ENCODE measurements at regions not wholly inside any gene's neighbourhood (a gene's known extent, or its start where the extent isn't known, plus 50 kb on each side); places are given as distances from the start of the nearest gene placed in this dataset.

GRCh38 chr6:147117580-147117979 lies 86.6 kb upstream of the STXBP5 start:
- POLR2A ChIA-PET = no interaction called here
- H3K27ac Mint-ChIP-seq = no peak overlapping the region
- no peak overlapping the region for H3K4me3 Mint-ChIP-seq
- no peak for DNase-seq
- H3K4me1 Mint-ChIP-seq = no peaks in the 10 kb centered on the region
- no peaks in the 10 kb centered on the region for H3K36me3 Mint-ChIP-seq (ENCODE audit: low read depth)
- H3K27me3 Mint-ChIP-seq = no peaks in the 10 kb centered on the region
- peaks cover 4% of the 10 kb centered on the region for H3K9me3 Mint-ChIP-seq
- CTCF ChIA-PET = no interaction called here

GRCh38 chr6:147119310-147119709 lies 84.9 kb upstream of the STXBP5 start:
- DNase-seq = no peak
- Mint-ChIP-seq H3K4me3 (no peak overlapping the region), H3K27ac (no peak overlapping the region), H3K9me3 (peaks cover 4% of the 10 kb centered on the region), H3K4me1 (no peaks in the 10 kb centered on the region), H3K27me3 (peaks cover 3% of the 10 kb centered on the region), H3K36me3 (ENCODE audit: low read depth) (no peaks in the 10 kb centered on the region)
- CTCF ChIA-PET = no interaction called here
- POLR2A ChIA-PET = no interaction called here

DNA sequence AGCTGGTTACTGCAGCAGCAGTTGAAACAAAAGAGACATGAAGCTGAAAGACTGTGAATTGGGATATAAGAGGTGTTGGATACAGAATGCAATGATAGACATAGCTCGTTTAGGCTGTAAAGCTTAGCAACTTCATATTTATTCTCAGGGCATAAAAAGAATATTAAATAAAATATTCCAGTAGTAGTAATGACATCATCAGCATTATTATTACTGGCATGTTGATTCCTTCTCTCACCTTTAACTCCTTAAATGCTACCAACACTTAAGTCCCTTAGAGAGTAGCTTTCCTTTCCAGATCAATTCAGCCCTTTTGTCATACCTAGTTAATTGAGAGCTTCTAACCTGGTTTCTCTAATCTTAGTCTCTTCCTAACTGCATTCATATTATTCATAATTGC lies 81.4 kb upstream of the STXBP5 start:
- CTCF ChIA-PET = interaction anchor here (2.0 kb wide), 1 partner anchor 14 kb away, joined by 5 read pairs; no protein-coding TSS in a partner anchor
- no peaks in the 10 kb centered on the region for H3K4me1 Mint-ChIP-seq

GRCh38 chr6:147126618-147127022 lies 77.6 kb upstream of the STXBP5 start:
- Mint-ChIP-seq H3K27ac (no peak overlapping the region), H3K4me3 (no peak overlapping the region), H3K4me1 (no peaks in the 10 kb centered on the region), H3K27me3 (peaks cover 3% of the 10 kb centered on the region), H3K36me3 (ENCODE audit: low read depth) (no peaks in the 10 kb centered on the region), H3K9me3 (no peaks in the 10 kb centered on the region)
- no peak for DNase-seq
- CTCF ChIA-PET = no interaction called here
- POLR2A ChIA-PET = no interaction called here

More for the DNA sequence above, 81.4 kb upstream of the STXBP5 start:
- no peak overlapping the region for H3K27ac Mint-ChIP-seq
- POLR2A ChIA-PET = no interaction called here
- H3K27me3 Mint-ChIP-seq = peaks cover 3% of the 10 kb centered on the region
- peaks cover 4% of the 10 kb centered on the region for H3K9me3 Mint-ChIP-seq
- no peak for DNase-seq
- H3K4me3 Mint-ChIP-seq = no peak overlapping the region
- no peaks in the 10 kb centered on the region for H3K36me3 Mint-ChIP-seq (ENCODE audit: low read depth)

GRCh38 chr6:147127587-147127986 lies 76.6 kb upstream of the STXBP5 start:
- H3K4me1 Mint-ChIP-seq = no peaks in the 10 kb centered on the region
- H3K9me3 Mint-ChIP-seq = no peaks in the 10 kb centered on the region
- no peak overlapping the region for H3K27ac Mint-ChIP-seq
- no peaks in the 10 kb centered on the region for H3K36me3 Mint-ChIP-seq (ENCODE audit: low read depth)
- POLR2A ChIA-PET = no interaction called here
- no peak for DNase-seq
- H3K27me3 Mint-ChIP-seq = peaks cover 3% of the 10 kb centered on the region
- no peak overlapping the region for H3K4me3 Mint-ChIP-seq
- CTCF ChIA-PET = no interaction called here

DNA sequence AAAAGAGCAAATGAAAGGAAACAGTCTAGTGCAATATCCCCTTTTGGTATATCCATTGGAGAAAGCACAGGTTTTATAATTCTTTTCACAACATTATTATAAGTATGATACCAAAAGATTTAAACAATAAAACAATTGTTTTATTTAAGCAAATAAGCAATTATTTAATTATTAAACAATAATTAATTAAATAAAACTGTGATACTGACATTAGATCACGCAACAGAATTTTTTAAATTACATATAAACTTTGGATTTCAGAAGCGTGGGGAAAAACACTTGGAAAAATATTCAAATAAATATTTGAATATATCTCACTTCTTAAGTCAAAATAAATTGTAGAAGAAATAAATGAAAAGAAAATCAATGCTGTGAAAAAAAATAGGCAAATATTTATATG lies 76.2 kb upstream of the STXBP5 start:
- Mint-ChIP-seq H3K4me3 (no peak overlapping the region), H3K36me3 (ENCODE audit: low read depth) (no peaks in the 10 kb centered on the region), H3K27ac (no peak overlapping the region), H3K27me3 (peaks cover 3% of the 10 kb centered on the region), H3K4me1 (no peaks in the 10 kb centered on the region), H3K9me3 (no peaks in the 10 kb centered on the region)
- CTCF ChIA-PET = no interaction called here
- no peak for DNase-seq
- POLR2A ChIA-PET = no interaction called here

- H3K4me3 Mint-ChIP-seq = no peak overlapping the region
- no peak overlapping the region for H3K27ac Mint-ChIP-seq
- no peaks in the 10 kb centered on the region for H3K36me3 Mint-ChIP-seq (ENCODE audit: low read depth)
- ChIA-PET CTCF (no interaction called here), POLR2A (no interaction called here)
- H3K9me3 Mint-ChIP-seq = peaks cover 3% of the 10 kb centered on the region
- H3K27me3 Mint-ChIP-seq = no peaks in the 10 kb centered on the region
- DNase-seq = no peak
- H3K4me1 Mint-ChIP-seq = no peaks in the 10 kb centered on the region
These were observed 72.6 kb upstream of the STXBP5 start for GRCh38 chr6:147131532-147132128.

DNA sequence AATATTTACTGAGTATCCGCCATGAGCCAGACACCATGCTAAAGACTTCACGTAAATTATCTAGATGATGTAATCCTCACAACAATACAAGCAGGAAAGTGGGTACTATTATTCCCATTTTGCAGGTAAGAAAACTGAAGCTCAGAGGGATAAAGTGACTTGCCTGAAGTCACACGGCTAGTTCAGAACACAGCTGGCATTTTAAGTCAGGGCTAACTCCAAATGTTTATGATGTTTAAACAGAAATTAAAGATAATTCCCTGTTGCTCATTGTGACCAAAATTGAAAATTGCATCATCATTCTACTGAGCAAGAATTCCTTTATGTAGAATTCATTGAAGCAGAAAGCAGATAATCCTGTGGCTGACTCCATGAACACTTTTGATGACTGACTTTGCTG lies 71.3 kb upstream of the STXBP5 start:
- no peak overlapping the region for H3K4me3 Mint-ChIP-seq
- H3K9me3 Mint-ChIP-seq = peaks cover 3% of the 10 kb centered on the region
- H3K27me3 Mint-ChIP-seq = no peaks in the 10 kb centered on the region
- no peaks in the 10 kb centered on the region for H3K4me1 Mint-ChIP-seq
- no peak overlapping the region for H3K27ac Mint-ChIP-seq
- CTCF ChIA-PET = no interaction called here
- DNase-seq = no peak
- H3K36me3 Mint-ChIP-seq (ENCODE audit: low read depth) = no peaks in the 10 kb centered on the region
- POLR2A ChIA-PET = no interaction called here

- Mint-ChIP-seq H3K4me3 (no peak overlapping the region), H3K27ac (no peak overlapping the region), H3K4me1 (no peaks in the 10 kb centered on the region), H3K9me3 (peaks cover 3% of the 10 kb centered on the region), H3K27me3 (no peaks in the 10 kb centered on the region), H3K36me3 (ENCODE audit: low read depth) (no peaks in the 10 kb centered on the region)
- no peak for DNase-seq
- ChIA-PET CTCF (no interaction called here), POLR2A (no interaction called here)
These were observed 70.5 kb upstream of the STXBP5 start for GRCh38 chr6:147133669-147134068.

DNA sequence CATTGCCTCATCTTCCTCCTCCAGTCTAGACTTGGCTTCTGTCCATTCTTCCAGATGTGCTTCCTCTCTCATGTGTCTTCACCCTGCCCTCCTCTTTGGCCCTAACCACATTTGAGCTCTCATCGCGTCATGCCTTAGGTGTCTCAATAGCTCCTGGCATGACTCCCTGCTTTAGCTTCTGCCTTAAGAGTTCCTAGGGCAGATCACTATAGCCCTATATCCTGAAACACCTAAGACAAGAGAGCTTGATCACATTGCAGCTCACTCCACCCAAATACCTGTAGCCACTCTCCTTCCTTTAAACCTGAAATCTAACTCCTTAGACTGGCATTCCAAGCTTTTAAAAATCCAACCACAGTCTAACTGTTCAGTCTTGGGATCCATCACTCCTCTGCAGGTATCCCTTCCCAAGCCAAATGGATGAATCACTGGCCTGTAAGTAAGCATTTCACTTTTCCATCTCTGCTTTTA lies 69.0 kb upstream of the STXBP5 start:
- no peaks in the 10 kb centered on the region for H3K36me3 Mint-ChIP-seq (ENCODE audit: low read depth)
- H3K27me3 Mint-ChIP-seq = no peaks in the 10 kb centered on the region
- H3K9me3 Mint-ChIP-seq = peaks cover 3% of the 10 kb centered on the region
- no peak overlapping the region for H3K4me3 Mint-ChIP-seq
- DNase-seq = no peak
- no peak overlapping the region for H3K27ac Mint-ChIP-seq
- no peaks in the 10 kb centered on the region for H3K4me1 Mint-ChIP-seq
- ChIA-PET CTCF (no interaction called here), POLR2A (interaction anchor here (0.6 kb wide), 1 partner anchor 997 kb away, joined by 6 read pairs; no protein-coding TSS in a partner anchor)

DNA sequence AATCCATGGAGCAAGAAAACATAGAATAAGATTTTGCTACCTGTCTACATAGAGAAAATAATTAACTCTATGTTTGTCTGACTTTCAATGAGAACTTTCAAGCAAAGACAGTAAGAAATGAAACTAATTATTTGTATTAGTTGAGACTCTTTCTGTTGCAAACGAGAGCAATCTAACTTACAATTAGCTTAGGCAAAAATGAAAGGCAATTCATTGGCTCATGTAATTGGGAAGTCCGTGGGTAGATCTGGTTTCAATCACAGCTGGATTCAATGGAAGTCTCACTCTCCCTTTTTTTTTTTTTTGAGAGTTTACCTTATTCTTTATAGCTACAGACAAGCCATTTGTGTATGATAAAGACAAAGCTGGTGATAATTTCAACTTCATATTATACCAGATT lies 68.2 kb upstream of the STXBP5 start:
- CTCF ChIA-PET = no interaction called here
- H3K9me3 Mint-ChIP-seq = peaks cover 3% of the 10 kb centered on the region
- no peaks in the 10 kb centered on the region for H3K27me3 Mint-ChIP-seq
- H3K36me3 Mint-ChIP-seq (ENCODE audit: low read depth) = no peaks in the 10 kb centered on the region
- DNase-seq = no peak
- H3K4me1 Mint-ChIP-seq = no peaks in the 10 kb centered on the region
- no peak overlapping the region for H3K4me3 Mint-ChIP-seq
- H3K27ac Mint-ChIP-seq = no peak overlapping the region
- POLR2A ChIA-PET = no interaction called here

DNA sequence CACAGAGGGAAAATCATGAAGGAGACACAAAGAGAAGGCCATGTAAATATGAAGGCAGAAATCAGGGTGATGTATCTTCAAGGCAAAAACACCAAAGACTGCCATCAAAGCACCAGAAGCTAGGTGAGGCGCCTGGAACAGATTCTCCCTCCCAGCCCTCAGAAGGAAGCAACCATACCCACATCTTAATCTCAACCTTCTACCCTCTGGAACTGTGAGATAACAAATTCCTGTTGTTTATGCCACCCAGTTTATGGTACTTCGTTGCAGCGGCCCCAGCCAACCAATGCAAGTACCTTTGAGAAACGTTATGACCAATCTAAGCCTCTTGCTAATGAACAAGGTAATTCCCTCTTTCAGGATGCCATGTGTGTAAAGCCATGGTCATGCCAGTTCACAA lies 66.2 kb upstream of the STXBP5 start:
- Mint-ChIP-seq H3K4me1 (no peaks in the 10 kb centered on the region), H3K36me3 (ENCODE audit: low read depth) (no peaks in the 10 kb centered on the region), H3K4me3 (no peak overlapping the region), H3K27ac (no peak overlapping the region), H3K9me3 (peaks cover 3% of the 10 kb centered on the region), H3K27me3 (no peaks in the 10 kb centered on the region)
- POLR2A ChIA-PET = no interaction called here
- no peak for DNase-seq
- CTCF ChIA-PET = no interaction called here

DNA sequence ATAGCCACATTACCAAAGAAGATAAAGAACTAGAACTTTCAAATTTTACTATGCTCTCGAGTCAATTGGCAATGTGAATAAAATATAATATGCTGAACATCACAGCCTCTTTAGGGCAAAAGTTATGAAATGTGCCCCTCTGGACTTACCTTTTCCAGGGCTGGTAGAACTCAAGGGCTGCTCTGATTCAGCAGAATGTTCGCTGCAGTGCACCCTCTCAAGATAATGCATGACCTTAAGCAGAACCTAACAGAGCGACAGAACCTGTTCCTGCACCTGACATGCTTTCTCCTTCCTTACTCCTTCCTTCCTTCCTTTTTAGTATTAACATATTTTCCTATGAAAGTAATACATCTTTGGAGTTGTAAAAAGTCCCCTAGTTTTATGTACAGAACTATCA lies 65.4 kb upstream of the STXBP5 start:
- H3K27me3 Mint-ChIP-seq = no peaks in the 10 kb centered on the region
- no peak overlapping the region for H3K27ac Mint-ChIP-seq
- H3K4me3 Mint-ChIP-seq = no peak overlapping the region
- ChIA-PET POLR2A (no interaction called here), CTCF (no interaction called here)
- H3K9me3 Mint-ChIP-seq = peaks cover 3% of the 10 kb centered on the region
- DNase-seq = no peak
- H3K36me3 Mint-ChIP-seq (ENCODE audit: low read depth) = no peaks in the 10 kb centered on the region
- H3K4me1 Mint-ChIP-seq = no peaks in the 10 kb centered on the region

DNA sequence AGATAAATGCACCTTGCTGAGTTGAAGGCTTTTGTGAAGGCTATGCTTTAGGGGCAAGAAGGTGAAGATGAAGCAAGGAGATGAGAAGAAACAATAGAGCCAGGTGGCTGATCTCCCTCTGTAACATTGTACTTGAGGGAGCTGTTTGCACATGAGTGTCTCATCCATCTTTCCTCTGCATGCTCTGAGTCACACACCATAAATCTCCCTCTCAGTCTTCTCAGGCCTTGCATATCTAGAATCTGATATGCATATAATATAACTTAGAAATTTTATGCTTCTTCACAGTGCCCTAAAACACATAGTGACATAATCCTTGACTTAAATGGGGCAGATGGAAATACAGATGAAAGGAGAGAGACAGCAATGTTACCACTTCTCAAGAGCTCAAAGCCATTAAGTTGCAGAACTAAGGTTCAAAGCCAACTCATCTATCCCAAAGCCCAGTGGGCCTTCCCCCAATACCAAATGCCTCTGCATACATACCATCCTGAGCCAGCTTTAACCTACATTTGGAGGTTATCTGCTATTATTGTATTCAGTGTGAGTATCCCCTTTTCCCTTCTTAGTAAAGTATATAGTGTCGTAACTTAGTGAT lies 62.4 kb upstream of the STXBP5 start:
- ChIA-PET CTCF (no interaction called here), POLR2A (no interaction called here)
- Mint-ChIP-seq H3K27me3 (no peaks in the 10 kb centered on the region), H3K27ac (no peak overlapping the region), H3K4me1 (peaks cover 2% of the 10 kb centered on the region), H3K9me3 (no peaks in the 10 kb centered on the region), H3K36me3 (ENCODE audit: low read depth) (no peaks in the 10 kb centered on the region), H3K4me3 (no peak overlapping the region)
- no peak for DNase-seq

Measured in activated CD4-positive, alpha-beta T cell treated with anti-CD3 and anti-CD28 coated beads, Interleukin-2, amount 10 ng/mL, durations not matched to agents 7 days and 5 days (primary cell).